Activated T-cell treated with anti-CD3 and anti-CD28 coated beads, Interleukin-2, amount 50 U/mL, for 72 hours (primary cell): ENCODE measurements at regions not wholly inside any gene's neighbourhood (a gene's known extent, or its start where the extent isn't known, plus 50 kb on each side); places are given as distances from the start of the nearest gene placed in this dataset.

Source experiments
- ATAC-seq, 2 donors: fragments of 150-1000 bp; cut with Tn5 transposase; replicated peaks in 1 of 2; 2 replicates each; pipeline ENCODE4 v1.10.0; 2021; ENCODE audit warnings: moderate library complexity in 2 of 2, mild to moderate bottlenecking in 1 of 2
- DNase-seq, 2 donors: peaks; one replicate each; pipeline ENCODE4 v3.0.0; 2021 to 2022; ENCODE audit warnings: mixed read lengths in 1 of 2
- H3K27ac Mint-ChIP-seq: one replicate; pipeline ENCODE4 v1.8.0; 2022; ENCODE audit warnings: mild to moderate bottlenecking, moderate library complexity, mixed read lengths
- H3K27me3 Mint-ChIP-seq: one replicate; pipeline ENCODE4 v1.8.0; 2022; ENCODE audit warnings: low read depth, mixed read lengths
- H3K36me3 Mint-ChIP-seq, 2 donors: one replicate each; pipeline ENCODE4 v1.8.0; 2022; ENCODE audit warnings: mixed read lengths in 2 of 2, mild to moderate bottlenecking in 1 of 2; ENCODE audit not compliant: insufficient read depth in 2 of 2
- H3K4me1 Mint-ChIP-seq: one replicate; pipeline ENCODE4 v1.8.0; 2022; ENCODE audit warnings: low read depth, mixed read lengths
- H3K4me3 Mint-ChIP-seq, 2 donors: one replicate each; pipeline ENCODE4 v1.8.0; 2022; ENCODE audit warnings: mild to moderate bottlenecking in 2 of 2, mixed read lengths in 2 of 2, moderate library complexity in 2 of 2
- H3K9me3 Mint-ChIP-seq, 2 donors: one replicate each; pipeline ENCODE4 v1.8.0; 2022; ENCODE audit warnings: mixed read lengths in 2 of 2

DNA sequence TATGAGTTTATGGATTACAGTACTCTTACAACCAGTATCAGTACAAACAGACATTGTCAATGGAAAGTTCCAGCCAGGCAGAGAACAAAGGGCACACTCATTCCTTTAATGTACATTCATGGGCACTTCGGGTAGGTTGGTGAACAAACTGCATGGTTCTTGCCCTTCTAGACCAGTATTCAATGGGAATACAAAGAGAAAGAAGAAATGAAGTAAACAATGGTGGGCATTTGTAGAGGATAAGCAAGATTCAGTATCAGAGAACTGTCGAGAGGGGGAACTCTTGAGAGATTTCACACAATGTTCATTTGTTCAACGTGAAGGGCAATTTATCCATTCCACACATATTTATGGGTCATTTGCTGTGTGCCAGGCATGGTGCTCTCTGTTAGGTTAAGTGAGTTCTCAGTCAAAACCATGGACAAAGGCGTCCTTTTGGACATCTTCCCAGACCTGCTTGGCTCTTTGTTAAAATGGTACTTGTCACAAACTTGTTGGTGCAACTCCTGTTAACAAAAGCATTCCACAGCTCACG, 714.8 kb downstream of the DHX35 start:
- Mint-ChIP-seq H3K27ac (no peak overlapping the region), H3K4me1 (no peaks in the 10 kb centered on the region), H3K4me3 (no peak overlapping the region), H3K36me3 (peaks cover 0 to 2% of the 10 kb centered on the region in 2 donors), H3K9me3 (peaks cover 1 to 2% of the 10 kb centered on the region in 2 donors), H3K27me3 (no peaks in the 10 kb centered on the region)
- no peak for DNase-seq
- no peak for ATAC-seq

DNA sequence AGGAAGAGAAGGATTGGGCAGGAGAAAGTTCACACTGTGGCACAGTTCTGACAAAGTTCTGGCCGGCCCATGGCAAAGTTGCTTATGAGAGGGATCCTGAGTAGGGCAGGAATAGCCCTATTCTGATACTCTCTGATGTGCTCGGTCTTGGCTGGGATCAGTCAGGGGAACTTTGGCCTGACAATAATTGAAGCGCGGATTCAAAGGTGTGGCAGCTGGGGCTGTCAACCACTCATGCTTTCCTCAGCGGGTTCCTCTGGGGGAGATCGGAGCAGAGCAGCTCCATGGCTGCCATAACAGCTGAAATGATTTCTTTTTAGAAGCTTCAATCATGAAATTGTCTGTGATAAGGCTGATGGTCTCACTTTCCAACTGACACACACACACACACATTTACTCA, 714.1 kb downstream of the DHX35 start:
- Mint-ChIP-seq H3K4me3 (no peak overlapping the region), H3K4me1 (no peaks in the 10 kb centered on the region)

DNA sequence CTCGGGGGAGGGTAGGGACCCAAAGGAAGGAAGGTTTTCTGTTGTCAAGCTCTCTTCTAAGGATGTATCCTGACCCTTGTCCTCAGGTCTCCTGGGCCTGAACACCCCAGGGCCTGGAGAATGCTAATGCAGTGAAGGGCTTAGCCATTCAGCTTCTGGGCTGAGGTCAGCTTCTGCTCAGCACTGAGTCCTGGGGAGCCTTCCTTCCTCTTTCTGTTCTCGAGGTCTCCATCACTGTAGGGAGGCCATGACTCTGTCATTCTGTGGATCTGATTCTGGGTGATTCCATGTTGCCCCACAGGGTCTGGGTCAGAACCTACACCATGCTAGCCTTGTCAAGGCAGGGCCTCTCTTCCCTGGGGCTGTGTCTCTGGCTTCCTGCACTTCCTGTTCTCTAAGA, 712.7 kb downstream of the DHX35 start:
- no peak for DNase-seq
- Mint-ChIP-seq H3K36me3 (peaks cover 0 to 2% of the 10 kb centered on the region in 2 donors), H3K9me3 (peaks cover 1 to 2% of the 10 kb centered on the region in 2 donors), H3K4me1 (no peaks in the 10 kb centered on the region), H3K4me3 (no peak overlapping the region), H3K27me3 (no peaks in the 10 kb centered on the region), H3K27ac (no peak overlapping the region)
- ATAC-seq, result no peak

More for the DNA sequence above, 714.1 kb downstream of the DHX35 start:
- Mint-ChIP-seq H3K36me3 (peaks cover 0 to 2% of the 10 kb centered on the region in 2 donors), H3K27ac (no peak overlapping the region), H3K9me3 (peaks cover 1 to 2% of the 10 kb centered on the region in 2 donors), H3K27me3 (no peaks in the 10 kb centered on the region)
- no peak for DNase-seq
- ATAC-seq, result no peak

- no peak for ATAC-seq
- Mint-ChIP-seq H3K36me3 (no peaks in the 10 kb centered on the region), H3K9me3 (no peaks in the 10 kb centered on the region), H3K27me3 (no peaks in the 10 kb centered on the region), H3K27ac (no peak overlapping the region), H3K4me3 (no peak overlapping the region), H3K4me1 (no peaks in the 10 kb centered on the region)
- DNase-seq, result no peak
Measured at GRCh38 chr20:39670988-39671387, 708.8 kb downstream of the DHX35 start.

DNA sequence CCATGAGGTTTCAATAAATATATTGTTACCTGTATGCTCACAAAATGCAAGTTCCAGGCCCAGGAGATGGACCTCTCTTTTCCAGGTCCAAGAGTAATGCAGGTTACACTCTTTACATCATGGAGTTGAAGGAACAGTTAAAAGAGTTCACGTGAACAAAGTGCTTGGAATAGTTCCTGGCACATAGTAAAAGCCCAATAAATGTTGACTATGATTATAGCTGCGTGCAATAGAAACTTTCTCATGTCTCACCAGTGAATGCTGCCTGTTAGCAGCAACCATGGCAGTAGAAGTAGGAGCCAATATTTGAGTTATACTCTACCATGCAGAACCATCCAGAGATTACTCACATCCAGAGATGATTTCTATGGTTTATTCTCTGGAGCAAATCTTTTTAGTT, 707.5 kb downstream of the DHX35 start:
- H3K9me3 Mint-ChIP-seq, result no peaks in the 10 kb centered on the region
- no peak for ATAC-seq
- no peaks in the 10 kb centered on the region for H3K36me3 Mint-ChIP-seq
- H3K27me3 Mint-ChIP-seq, result no peaks in the 10 kb centered on the region
- no peak overlapping the region for H3K27ac Mint-ChIP-seq
- no peak overlapping the region for H3K4me3 Mint-ChIP-seq
- no peak for DNase-seq
- no peaks in the 10 kb centered on the region for H3K4me1 Mint-ChIP-seq

DNA sequence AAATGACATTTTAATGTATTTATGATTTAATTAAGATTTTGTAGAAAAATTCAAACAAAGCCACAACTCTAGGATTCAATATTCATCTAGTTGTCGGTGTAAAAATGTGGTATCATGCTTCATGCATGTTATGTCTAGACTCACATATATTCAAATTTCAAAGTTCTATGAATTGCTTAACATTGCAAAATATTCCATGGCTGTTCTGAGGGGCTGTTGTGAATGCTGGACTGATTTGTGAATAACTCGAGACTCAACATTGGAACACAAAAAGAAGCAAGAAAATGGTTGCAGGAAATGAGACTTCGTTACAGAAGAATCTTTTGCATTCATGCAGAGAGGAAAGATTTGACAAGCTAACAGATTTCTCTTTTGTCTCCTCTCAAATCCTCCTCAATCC, 705.9 kb downstream of the DHX35 start:
- H3K27me3 Mint-ChIP-seq, result no peaks in the 10 kb centered on the region
- H3K9me3 Mint-ChIP-seq, result no peaks in the 10 kb centered on the region
- ATAC-seq, result no peak
- DNase-seq, result no peak
- no peaks in the 10 kb centered on the region for H3K36me3 Mint-ChIP-seq
- H3K27ac Mint-ChIP-seq, result no peak overlapping the region
- no peak overlapping the region for H3K4me3 Mint-ChIP-seq
- no peaks in the 10 kb centered on the region for H3K4me1 Mint-ChIP-seq

- Mint-ChIP-seq H3K27me3 (no peaks in the 10 kb centered on the region), H3K36me3 (no peaks in the 10 kb centered on the region), H3K9me3 (no peaks in the 10 kb centered on the region), H3K27ac (no peak overlapping the region), H3K4me3 (no peak overlapping the region), H3K4me1 (no peaks in the 10 kb centered on the region)
- DNase-seq (no peak), ATAC-seq (no peak)
Measured at GRCh38 chr20:39661833-39662232, 699.7 kb downstream of the DHX35 start.

- Mint-ChIP-seq H3K4me3 (no peak overlapping the region), H3K36me3 (no peaks in the 10 kb centered on the region), H3K27me3 (no peaks in the 10 kb centered on the region), H3K27ac (no peak overlapping the region), H3K4me1 (no peaks in the 10 kb centered on the region), H3K9me3 (peaks cover 0 to 3% of the 10 kb centered on the region in 2 donors)
- DNase-seq (no peak), ATAC-seq (no peak)
Measured at GRCh38 chr20:39660965-39661364, 698.8 kb downstream of the DHX35 start.

- no peak overlapping the region for H3K4me3 Mint-ChIP-seq
- H3K9me3 Mint-ChIP-seq, result peaks cover 0 to 3% of the 10 kb centered on the region in 2 donors
- H3K27me3 Mint-ChIP-seq, result no peaks in the 10 kb centered on the region
- no peak for ATAC-seq
- no peaks in the 10 kb centered on the region for H3K36me3 Mint-ChIP-seq
- no peak for DNase-seq
- H3K27ac Mint-ChIP-seq, result no peak overlapping the region
- no peaks in the 10 kb centered on the region for H3K4me1 Mint-ChIP-seq
Measured at GRCh38 chr20:39660226-39660625, 698.1 kb downstream of the DHX35 start.

GRCh38 chr20:39658662-39659409, 696.7 kb downstream of the DHX35 start:
- Mint-ChIP-seq H3K9me3 (peaks cover 0 to 3% of the 10 kb centered on the region in 2 donors), H3K4me1 (no peaks in the 10 kb centered on the region), H3K36me3 (no peaks in the 10 kb centered on the region)

GRCh38 chr20:39654171-39654570, 692.0 kb downstream of the DHX35 start:
- DNase-seq, result no peak
- H3K4me1 Mint-ChIP-seq, result no peaks in the 10 kb centered on the region
- H3K36me3 Mint-ChIP-seq, result no peaks in the 10 kb centered on the region
- no peak overlapping the region for H3K4me3 Mint-ChIP-seq
- ATAC-seq, result no peak
- H3K27ac Mint-ChIP-seq, result no peak overlapping the region
- H3K9me3 Mint-ChIP-seq, result peaks cover 0 to 5% of the 10 kb centered on the region in 2 donors
- H3K27me3 Mint-ChIP-seq, result no peaks in the 10 kb centered on the region

More at GRCh38 chr20:39658662-39659409, 696.7 kb downstream of the DHX35 start:
- no peak for DNase-seq
- ATAC-seq, result no peak
- no peak overlapping the region for H3K4me3 Mint-ChIP-seq
- no peak overlapping the region for H3K27ac Mint-ChIP-seq
- no peaks in the 10 kb centered on the region for H3K27me3 Mint-ChIP-seq

DNA sequence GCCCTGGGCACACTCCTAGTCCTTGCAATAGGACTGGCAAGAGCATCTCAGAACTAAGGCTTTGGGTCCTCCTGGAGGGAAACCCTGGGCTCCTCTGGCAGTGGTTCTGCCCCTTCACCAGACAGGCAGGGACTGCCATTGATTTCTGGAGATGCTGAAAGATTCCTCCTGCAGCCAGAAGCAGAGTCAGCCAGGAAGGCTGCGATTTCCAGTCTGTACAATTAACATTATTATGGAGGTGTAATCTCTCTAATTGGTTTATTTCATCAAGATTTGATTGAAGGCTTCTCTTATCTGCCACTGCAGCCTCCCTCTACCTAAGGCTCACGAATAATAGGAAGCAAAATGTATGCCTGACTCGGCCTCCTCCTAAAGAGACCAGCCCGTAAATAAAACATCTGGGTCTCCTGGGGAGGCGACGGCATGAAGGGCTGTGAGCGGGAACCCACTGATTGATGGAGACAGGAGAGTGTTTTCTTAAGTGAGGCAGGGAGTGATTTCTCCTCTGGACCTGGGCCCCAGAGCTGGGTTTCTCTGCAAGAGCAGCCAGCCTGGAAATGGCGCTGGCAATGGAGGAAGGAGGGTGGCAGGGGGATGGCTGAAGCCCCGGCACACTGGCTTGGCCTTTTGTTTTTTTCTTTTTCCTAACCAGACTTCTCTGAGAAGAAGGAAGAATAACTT, 689.6 kb downstream of the DHX35 start:
- no peak overlapping the region for H3K27ac Mint-ChIP-seq

GRCh38 chr20:39646874-39647413, 684.8 kb downstream of the DHX35 start:
- ATAC-seq, result no peak
- Mint-ChIP-seq H3K27me3 (no peaks in the 10 kb centered on the region), H3K4me1 (no peaks in the 10 kb centered on the region), H3K36me3 (no peaks in the 10 kb centered on the region), H3K27ac (no peak overlapping the region), H3K9me3 (no peaks in the 10 kb centered on the region), H3K4me3 (no peak overlapping the region)
- DNase-seq, result no peak

More for the DNA sequence above, 689.6 kb downstream of the DHX35 start:
- ATAC-seq (no peak), DNase-seq (no peak)
- no peaks in the 10 kb centered on the region for H3K27me3 Mint-ChIP-seq
- no peak overlapping the region for H3K4me3 Mint-ChIP-seq
- H3K4me1 Mint-ChIP-seq, result no peaks in the 10 kb centered on the region
- no peaks in the 10 kb centered on the region for H3K36me3 Mint-ChIP-seq
- peaks cover 0 to 5% of the 10 kb centered on the region in 2 donors for H3K9me3 Mint-ChIP-seq
